Epithelial cell of proximal tubule (primary cell): ENCODE measurements at regions not wholly inside any gene's neighbourhood (a gene's known extent, or its start where the extent isn't known, plus 50 kb on each side); places are given as distances from the start of the nearest gene placed in this dataset.
"Not testable (repeated sequence)": the region's sequence is repeated elsewhere in the genome, so short reads cannot be mapped to it uniquely, and the experiment has no call there.

ENCODE experiments used
- DNase-seq: peaks from one replicate; pipeline ENCODE4 v3.0.0-alpha.2; 2011; ENCODE audit warnings: low read depth
- H3K4me3 ChIP-seq: 2 replicates; pipeline ENCODE4 v1.5.1; 2011; ENCODE audit warnings: low read depth, mild to moderate bottlenecking, low read length
- CTCF ChIP-seq: conservative IDR thresholded peaks from 2 replicates; pipeline ENCODE4 v1.5.1; 2012; ENCODE audit warnings: low read depth, mild to moderate bottlenecking, low read length

DNA sequence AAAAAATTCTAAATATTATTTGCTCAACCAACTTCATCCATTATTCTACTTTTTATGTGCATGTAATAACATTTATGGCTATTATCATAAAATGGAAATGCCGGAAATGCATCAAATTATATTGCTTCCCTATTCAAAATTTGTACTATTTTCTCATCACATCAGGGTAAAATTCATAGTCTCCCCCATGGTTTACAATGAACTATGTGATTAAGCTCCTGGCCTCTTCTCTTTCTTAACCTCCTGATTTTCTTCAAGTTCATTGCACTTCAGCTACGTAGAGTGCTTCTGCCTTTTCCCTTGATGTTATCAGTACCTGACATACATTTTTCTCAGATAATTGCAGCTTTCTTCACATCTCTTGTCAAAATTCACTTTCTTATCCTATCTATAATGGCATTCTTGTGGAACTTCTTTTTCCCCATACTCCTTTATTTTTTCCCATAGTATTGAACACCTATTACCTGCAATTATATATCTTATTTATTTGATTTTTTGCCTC lies 699.1 kb upstream of the ADGRB3 start:
- TF ChIP-seq CTCF = no peak
- no peak overlapping the region for H3K4me3 ChIP-seq
- no peak for DNase-seq

DNA sequence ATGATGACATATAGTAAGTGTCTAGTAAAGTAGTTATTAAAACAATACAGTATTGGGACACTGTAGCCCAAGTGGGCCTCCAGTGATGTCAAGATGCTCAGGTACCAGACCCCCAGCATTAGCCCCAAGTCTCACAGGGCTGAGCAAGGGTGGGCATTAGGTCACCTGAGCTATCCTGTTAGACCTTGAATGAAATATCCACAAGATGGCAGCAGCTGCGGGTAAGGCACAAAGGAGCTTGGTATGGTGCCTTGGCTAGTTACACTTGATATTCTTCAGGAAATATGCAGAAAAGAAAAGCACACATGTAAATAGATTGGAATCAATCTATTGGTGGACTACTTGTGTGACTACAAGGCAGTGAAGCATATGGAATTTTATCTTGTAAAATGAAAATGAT lies 701.8 kb upstream of the ADGRB3 start:
- H3K4me3 ChIP-seq = no peak overlapping the region
- no peak for DNase-seq
- peak; percentile 16 for TF ChIP-seq CTCF

GRCh38 chr6:67922588-67922987 lies 712.5 kb upstream of the ADGRB3 start:
- not testable (repeated sequence) for DNase-seq

DNA sequence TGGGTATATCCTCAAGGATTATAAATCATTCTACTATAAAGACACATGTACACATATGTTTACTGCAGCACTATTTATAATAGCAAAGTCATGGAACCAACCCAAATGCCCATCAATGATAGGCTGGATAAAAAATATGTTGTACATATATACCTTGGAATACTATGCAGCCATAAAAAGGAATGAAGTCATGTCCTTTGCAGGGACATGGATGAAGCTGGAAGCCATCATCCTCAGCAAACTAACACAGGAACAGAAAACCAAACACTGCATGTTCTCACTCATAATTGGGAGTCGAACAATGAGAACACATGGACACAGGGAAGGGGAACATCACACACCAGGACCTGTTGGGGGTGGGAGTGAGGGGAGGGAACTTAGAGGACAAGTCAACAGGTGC lies 715.0 kb upstream of the ADGRB3 start:
- H3K4me3 ChIP-seq, DNase-seq: not testable (repeated sequence)

More at GRCh38 chr6:67922588-67922987, 712.5 kb upstream of the ADGRB3 start:
- H3K4me3 ChIP-seq = not testable (repeated sequence)

DNA sequence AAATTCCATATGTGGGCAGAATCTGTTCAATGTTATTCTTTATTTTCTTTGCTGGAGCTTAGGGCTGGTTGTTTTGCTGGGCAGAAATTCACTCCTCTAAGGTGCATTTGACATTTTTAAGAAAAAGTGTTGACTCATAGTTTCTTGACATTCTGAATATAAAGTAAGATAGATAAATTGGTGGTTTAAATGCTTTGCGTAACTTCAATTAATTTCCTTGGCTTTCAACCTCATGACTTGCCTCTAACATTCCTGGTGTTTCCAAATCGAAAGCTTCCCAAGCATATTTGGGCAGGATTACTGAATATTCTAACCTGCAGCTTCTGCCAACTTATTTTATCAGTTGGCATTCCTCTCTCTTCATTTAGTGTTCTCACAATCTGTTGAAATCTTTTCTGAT lies 718.7 kb upstream of the ADGRB3 start:
- H3K4me3 ChIP-seq = no peak overlapping the region
- no peak for DNase-seq
- no peak for TF ChIP-seq CTCF

GRCh38 chr6:67914419-67914818 lies 720.7 kb upstream of the ADGRB3 start:
- DNase-seq = no peak
- no peak overlapping the region for H3K4me3 ChIP-seq
- TF ChIP-seq CTCF = no peak

GRCh38 chr6:67909354-67909753 lies 725.7 kb upstream of the ADGRB3 start:
- no peak for TF ChIP-seq CTCF
- no peak for DNase-seq
- no peak overlapping the region for H3K4me3 ChIP-seq

DNA sequence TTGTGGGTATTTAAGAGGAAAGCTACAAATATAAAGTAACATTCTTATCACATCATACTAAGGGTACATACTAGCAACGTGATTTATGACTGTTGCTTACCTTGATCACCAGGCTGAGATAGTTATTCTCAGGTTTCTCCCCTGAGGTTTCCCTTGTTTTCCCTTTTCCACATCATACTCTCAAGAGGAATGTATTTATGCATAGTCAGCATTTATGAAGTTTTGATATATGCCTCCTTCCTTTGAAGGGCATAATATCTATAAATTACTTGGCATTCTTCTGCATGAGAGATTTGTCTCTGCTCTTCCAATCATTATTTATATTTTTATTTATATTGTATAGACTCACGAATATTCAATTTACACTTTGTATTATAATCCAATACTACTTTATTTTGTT lies 726.7 kb upstream of the ADGRB3 start:
- no peak for DNase-seq
- no peak overlapping the region for H3K4me3 ChIP-seq
- no peak for TF ChIP-seq CTCF

GRCh38 chr6:67904735-67905134 lies 730.3 kb upstream of the ADGRB3 start:
- H3K4me3 ChIP-seq, DNase-seq: not testable (repeated sequence)
